ENCODE measurements at regions not wholly inside any gene's neighbourhood (a gene's known extent, or its start where the extent isn't known, plus 50 kb on each side); places are given as distances from the start of the nearest gene placed in this dataset.

DNA sequence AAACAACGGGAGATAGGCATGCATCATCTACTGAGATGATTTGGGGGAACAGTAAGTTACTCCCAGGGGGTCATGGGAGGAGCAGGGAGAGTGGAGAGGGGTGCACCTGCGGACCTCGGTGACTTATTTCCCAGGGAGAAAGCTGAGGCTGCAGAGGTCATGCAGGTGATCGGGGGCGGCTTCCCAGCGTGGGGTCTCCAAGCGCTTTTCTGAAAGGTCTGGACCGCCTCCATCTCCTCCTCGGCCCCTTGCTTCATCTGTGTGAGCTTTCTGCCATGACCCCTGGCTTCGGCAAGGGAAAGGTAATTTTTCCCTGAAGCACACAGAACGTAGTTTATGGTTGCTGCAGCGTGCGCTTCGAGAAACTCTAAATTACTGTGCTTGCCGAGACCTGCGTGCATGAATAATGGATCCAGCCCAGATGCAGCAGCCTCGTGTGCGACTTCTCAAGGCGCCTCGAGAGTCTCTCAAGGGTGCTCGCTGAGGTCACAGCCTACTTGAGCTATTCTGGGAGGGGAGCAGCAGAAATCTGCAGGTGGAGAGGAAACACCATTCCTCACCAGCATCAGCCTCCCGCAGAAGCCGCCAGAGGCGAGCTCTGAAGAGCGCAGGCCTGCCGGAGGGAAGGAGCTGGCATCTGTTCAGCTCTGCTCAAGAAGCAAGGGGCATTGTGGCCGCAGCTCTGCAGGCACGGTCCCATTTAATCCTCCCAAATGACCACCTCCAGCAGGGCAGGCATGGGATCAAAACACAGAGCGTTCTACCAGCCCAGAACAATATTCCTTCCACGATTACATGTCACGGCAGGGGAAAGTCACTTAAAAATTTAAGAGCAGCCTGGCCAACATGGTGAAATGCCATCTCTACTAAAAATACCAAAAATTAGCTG is 308.4 kb upstream of the MYT1L start:
- TF ChIP-seq PATZ1 (CRISPR knock-in tag; IDR thresholded peaks at IDR 0.05; ENCODE audit: borderline replicate concordance) = no peak
- TF ChIP-seq ZNF565 (CRISPR knock-in tag; conservative IDR thresholded peaks at IDR 0.05; ENCODE audit: low read depth) = no peak
- TF ChIP-seq CREB5 (CRISPR knock-in tag; IDR thresholded peaks at IDR 0.05; ENCODE audit: low read depth) = no peak
- TF ChIP-seq SNAI2 (CRISPR knock-in tag; IDR thresholded peaks at IDR 0.05) = no peak
- TF ChIP-seq ZNF70 (CRISPR knock-in tag; IDR thresholded peaks at IDR 0.05) = no peak
- no peak for TF ChIP-seq GLIS3 (CRISPR knock-in tag; IDR thresholded peaks at IDR 0.05)
- TF ChIP-seq ZC3H10 (CRISPR knock-in tag; IDR thresholded peaks at IDR 0.05) = no peak
- no peak for TF ChIP-seq CSDC2 (CRISPR knock-in tag; IDR thresholded peaks at IDR 0.05)
- TF ChIP-seq ZFP3 (CRISPR knock-in tag; IDR thresholded peaks at IDR 0.05) = no peak

Measured in SK-N-SH treated with all-trans-retinoic acid at 6 μM for 48 hours (cell line).